ENCODE measurements at regions not wholly inside any gene's neighbourhood (a gene's known extent, or its start where the extent isn't known, plus 50 kb on each side); places are given as distances from the start of the nearest gene placed in this dataset.

DNA sequence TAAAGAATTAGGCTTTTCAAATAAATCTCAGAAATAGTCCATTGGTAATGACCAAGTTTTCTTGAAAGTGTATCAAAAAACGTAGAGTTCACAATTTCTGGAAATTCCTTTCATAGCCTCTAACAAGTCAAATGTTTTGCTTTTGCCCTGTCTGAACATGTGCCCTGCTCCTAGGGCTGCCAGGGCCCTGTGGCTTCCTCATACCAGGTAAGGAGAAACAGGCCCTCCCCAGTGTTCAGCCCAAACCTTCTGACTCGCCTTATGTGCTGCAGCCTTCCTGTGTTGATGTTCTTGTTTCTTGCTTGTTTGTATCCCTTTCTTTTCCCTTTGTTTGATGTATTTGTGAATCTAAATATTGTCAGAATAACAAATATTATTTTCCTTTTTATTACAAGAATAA lies 146.1 kb upstream of the PACRGL start:
- H3K9me2 ChIP-seq (ENCODE audit: insufficient read depth) = 0 out of 2 replicates have a peak, but pooled peaks cover 6% of the 10 kb centered on the region
- no peak for TF ChIP-seq ZNF331 (CRISPR knock-in tag; IDR thresholded peaks at IDR 0.05; ENCODE audit: low read depth)
- TF ChIP-seq, protein P1, sequence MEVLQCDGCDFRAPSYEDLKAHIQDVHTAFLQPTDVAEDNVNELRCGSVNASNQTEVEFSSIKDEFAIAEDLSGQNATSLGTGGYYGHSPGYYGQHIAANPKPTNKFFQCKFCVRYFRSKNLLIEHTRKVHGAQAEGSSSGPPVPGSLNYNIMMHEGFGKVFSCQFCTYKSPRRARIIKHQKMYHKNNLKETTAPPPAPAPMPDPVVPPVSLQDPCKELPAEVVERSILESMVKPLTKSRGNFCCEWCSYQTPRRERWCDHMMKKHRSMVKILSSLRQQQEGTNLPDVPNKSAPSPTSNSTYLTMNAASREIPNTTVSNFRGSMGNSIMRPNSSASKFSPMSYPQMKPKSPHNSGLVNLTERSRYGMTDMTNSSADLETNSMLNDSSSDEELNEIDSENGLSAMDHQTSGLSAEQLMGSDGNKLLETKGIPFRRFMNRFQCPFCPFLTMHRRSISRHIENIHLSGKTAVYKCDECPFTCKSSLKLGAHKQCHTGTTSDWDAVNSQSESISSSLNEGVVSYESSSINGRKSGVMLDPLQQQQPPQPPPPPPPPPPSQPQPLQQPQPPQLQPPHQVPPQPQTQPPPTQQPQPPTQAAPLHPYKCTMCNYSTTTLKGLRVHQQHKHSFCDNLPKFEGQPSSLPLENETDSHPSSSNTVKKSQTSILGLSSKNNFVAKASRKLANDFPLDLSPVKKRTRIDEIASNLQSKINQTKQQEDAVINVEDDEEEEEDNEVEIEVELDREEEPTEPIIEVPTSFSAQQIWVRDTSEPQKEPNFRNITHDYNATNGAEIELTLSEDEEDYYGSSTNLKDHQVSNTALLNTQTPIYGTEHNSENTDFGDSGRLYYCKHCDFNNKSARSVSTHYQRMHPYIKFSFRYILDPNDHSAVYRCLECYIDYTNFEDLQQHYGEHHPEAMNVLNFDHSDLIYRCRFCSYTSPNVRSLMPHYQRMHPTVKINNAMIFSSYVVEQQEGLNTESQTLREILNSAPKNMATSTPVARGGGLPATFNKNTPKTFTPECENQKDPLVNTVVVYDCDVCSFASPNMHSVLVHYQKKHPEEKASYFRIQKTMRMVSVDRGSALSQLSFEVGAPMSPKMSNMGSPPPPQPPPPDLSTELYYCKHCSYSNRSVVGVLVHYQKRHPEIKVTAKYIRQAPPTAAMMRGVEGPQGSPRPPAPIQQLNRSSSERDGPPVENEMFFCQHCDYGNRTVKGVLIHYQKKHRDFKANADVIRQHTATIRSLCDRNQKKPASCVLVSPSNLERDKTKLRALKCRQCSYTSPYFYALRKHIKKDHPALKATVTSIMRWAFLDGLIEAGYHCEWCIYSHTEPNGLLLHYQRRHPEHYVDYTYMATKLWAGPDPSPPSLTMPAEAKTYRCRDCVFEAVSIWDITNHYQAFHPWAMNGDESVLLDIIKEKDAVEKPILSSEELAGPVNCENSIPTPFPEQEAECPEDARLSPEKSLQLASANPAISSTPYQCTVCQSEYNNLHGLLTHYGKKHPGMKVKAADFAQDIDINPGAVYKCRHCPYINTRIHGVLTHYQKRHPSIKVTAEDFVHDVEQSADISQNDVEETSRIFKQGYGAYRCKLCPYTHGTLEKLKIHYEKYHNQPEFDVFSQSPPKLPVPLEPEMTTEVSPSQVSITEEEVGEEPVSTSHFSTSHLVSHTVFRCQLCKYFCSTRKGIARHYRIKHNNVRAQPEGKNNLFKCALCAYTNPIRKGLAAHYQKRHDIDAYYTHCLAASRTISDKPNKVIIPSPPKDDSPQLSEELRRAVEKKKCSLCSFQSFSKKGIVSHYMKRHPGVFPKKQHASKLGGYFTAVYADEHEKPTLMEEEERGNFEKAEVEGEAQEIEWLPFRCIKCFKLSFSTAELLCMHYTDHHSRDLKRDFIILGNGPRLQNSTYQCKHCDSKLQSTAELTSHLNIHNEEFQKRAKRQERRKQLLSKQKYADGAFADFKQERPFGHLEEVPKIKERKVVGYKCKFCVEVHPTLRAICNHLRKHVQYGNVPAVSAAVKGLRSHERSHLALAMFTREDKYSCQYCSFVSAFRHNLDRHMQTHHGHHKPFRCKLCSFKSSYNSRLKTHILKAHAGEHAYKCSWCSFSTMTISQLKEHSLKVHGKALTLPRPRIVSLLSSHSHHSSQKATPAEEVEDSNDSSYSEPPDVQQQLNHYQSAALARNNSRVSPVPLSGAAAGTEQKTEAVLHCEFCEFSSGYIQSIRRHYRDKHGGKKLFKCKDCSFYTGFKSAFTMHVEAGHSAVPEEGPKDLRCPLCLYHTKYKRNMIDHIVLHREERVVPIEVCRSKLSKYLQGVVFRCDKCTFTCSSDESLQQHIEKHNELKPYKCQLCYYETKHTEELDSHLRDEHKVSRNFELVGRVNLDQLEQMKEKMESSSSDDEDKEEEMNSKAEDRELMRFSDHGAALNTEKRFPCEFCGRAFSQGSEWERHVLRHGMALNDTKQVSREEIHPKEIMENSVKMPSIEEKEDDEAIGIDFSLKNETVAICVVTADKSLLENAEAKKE (CRISPR knock-in tag; IDR thresholded peaks at IDR 0.05) = no peak
- no peak for TF ChIP-seq EZH2 (IDR thresholded peaks at IDR 0.05; ENCODE audit: low read depth, unreplicated experiment)
- TF ChIP-seq ZNF114 (CRISPR knock-in tag; IDR thresholded peaks at IDR 0.05) = no peak
- no peak for TF ChIP-seq POLR2AphosphoS5 (IDR thresholded peaks at IDR 0.05; ENCODE audit: low read depth)
- TF ChIP-seq, protein P2, sequence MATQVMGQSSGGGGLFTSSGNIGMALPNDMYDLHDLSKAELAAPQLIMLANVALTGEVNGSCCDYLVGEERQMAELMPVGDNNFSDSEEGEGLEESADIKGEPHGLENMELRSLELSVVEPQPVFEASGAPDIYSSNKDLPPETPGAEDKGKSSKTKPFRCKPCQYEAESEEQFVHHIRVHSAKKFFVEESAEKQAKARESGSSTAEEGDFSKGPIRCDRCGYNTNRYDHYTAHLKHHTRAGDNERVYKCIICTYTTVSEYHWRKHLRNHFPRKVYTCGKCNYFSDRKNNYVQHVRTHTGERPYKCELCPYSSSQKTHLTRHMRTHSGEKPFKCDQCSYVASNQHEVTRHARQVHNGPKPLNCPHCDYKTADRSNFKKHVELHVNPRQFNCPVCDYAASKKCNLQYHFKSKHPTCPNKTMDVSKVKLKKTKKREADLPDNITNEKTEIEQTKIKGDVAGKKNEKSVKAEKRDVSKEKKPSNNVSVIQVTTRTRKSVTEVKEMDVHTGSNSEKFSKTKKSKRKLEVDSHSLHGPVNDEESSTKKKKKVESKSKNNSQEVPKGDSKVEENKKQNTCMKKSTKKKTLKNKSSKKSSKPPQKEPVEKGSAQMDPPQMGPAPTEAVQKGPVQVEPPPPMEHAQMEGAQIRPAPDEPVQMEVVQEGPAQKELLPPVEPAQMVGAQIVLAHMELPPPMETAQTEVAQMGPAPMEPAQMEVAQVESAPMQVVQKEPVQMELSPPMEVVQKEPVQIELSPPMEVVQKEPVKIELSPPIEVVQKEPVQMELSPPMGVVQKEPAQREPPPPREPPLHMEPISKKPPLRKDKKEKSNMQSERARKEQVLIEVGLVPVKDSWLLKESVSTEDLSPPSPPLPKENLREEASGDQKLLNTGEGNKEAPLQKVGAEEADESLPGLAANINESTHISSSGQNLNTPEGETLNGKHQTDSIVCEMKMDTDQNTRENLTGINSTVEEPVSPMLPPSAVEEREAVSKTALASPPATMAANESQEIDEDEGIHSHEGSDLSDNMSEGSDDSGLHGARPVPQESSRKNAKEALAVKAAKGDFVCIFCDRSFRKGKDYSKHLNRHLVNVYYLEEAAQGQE (IDR thresholded peaks at IDR 0.05; ENCODE audit: unreplicated experiment) = no peak
- TF ChIP-seq STAT1 (IDR thresholded peaks at IDR 0.05; ENCODE audit: unreplicated experiment) = no peak
- no peak for TF ChIP-seq CREB1 (CRISPR knock-in tag; IDR thresholded peaks at IDR 0.05; ENCODE audit: low read depth)
- TF ChIP-seq, protein P3, sequence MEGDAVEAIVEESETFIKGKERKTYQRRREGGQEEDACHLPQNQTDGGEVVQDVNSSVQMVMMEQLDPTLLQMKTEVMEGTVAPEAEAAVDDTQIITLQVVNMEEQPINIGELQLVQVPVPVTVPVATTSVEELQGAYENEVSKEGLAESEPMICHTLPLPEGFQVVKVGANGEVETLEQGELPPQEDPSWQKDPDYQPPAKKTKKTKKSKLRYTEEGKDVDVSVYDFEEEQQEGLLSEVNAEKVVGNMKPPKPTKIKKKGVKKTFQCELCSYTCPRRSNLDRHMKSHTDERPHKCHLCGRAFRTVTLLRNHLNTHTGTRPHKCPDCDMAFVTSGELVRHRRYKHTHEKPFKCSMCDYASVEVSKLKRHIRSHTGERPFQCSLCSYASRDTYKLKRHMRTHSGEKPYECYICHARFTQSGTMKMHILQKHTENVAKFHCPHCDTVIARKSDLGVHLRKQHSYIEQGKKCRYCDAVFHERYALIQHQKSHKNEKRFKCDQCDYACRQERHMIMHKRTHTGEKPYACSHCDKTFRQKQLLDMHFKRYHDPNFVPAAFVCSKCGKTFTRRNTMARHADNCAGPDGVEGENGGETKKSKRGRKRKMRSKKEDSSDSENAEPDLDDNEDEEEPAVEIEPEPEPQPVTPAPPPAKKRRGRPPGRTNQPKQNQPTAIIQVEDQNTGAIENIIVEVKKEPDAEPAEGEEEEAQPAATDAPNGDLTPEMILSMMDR (conservative IDR thresholded peaks at IDR 0.05; ENCODE audit: low read depth in 2 of 2) = no peak
- TF ChIP-seq JUNB (IDR thresholded peaks at IDR 0.05; ENCODE audit: unreplicated experiment) = no peak
- TF ChIP-seq NANOG (IDR thresholded peaks at IDR 0.05; ENCODE audit: borderline replicate concordance) = no peak
- no peak for TF ChIP-seq EZH2phosphoT487 (IDR thresholded peaks at IDR 0.05; ENCODE audit: unreplicated experiment)
- TF ChIP-seq, protein P4, sequence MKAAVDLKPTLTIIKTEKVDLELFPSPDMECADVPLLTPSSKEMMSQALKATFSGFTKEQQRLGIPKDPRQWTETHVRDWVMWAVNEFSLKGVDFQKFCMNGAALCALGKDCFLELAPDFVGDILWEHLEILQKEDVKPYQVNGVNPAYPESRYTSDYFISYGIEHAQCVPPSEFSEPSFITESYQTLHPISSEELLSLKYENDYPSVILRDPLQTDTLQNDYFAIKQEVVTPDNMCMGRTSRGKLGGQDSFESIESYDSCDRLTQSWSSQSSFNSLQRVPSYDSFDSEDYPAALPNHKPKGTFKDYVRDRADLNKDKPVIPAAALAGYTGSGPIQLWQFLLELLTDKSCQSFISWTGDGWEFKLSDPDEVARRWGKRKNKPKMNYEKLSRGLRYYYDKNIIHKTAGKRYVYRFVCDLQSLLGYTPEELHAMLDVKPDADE (IDR thresholded peaks at IDR 0.05) = no peak
- ATAC-seq = no peak

More for the DNA sequence above, 146.1 kb upstream of the PACRGL start:
- H3K36me3 Mint-ChIP-seq (ENCODE audit: low read depth) = no peaks in the 10 kb centered on the region; the same call in 2 of the 3 replicates
- Histone ChIP-seq H4K20me1 (replicated peaks; ENCODE audit: insufficient read depth) (no peaks in the 10 kb centered on the region), H2AFZ (no peak overlapping the region), H3K27ac (ENCODE audit: low read depth) (no peak overlapping the region), H3K27me3 (ENCODE audit: insufficient read depth) (no peaks in the 10 kb centered on the region), H3K4me3 (no peak overlapping the region), H3K4me1 (ENCODE audit: insufficient read depth) (peaks cover 9% of the 10 kb centered on the region; the same call in 1 of the 2 replicates), H3K79me2 (replicated peaks; ENCODE audit: insufficient read depth) (no peaks in the 10 kb centered on the region), H3K36me3 (ENCODE audit: insufficient read depth) (no peaks in the 10 kb centered on the region), H3F3A (replicated peaks; ENCODE audit: low read depth) (no peaks in the 10 kb centered on the region), H3K4me2 (no peak overlapping the region)
- H3K27me3 Mint-ChIP-seq (ENCODE audit: insufficient read depth, low read depth, poor library complexity) = no peaks in the 10 kb centered on the region
- H3K4me3 Mint-ChIP-seq = no peak overlapping the region
- H3K4me1 Mint-ChIP-seq = peaks cover 10% of the 10 kb centered on the region
- no peak overlapping the region for H3K27ac Mint-ChIP-seq
- H3K9me3 Mint-ChIP-seq = no peaks in the 10 kb centered on the region; the same call in 2 of the 3 replicates
- no peak for DNase-seq (ENCODE audit: low spot score)

All from GM23338 (cell line).